OCI-LY7 (cell line): ENCODE measurements at regions not wholly inside any gene's neighbourhood (a gene's known extent, or its start where the extent isn't known, plus 50 kb on each side); places are given as distances from the start of the nearest gene placed in this dataset.

Experiments
- CTCF ChIP-seq: fragments of 200-600 bp; sonication (generic); conservative IDR thresholded peaks from 2 replicates; pipeline ENCODE4 v1.5.1; 2014; ENCODE audit warnings: mild to moderate bottlenecking, antibody characterized with exemption, low read length, moderate library complexity, mixed read lengths
- EZH2phosphoT487 ChIP-seq: fragments of 200-600 bp; sonication (generic); IDR thresholded peaks from 2 replicates; pipeline ENCODE4 v1.6.1; 2018; ENCODE audit warnings: low read depth, borderline replicate concordance, mild to moderate bottlenecking, mixed run types, antibody characterized with exemption, low read length, moderate library complexity, mixed read lengths

GRCh38 chr10:15442056-15442455 is 71.0 kb upstream of the FAM171A1 start:
- TF ChIP-seq CTCF (no peak), EZH2phosphoT487 (no peak)
